DOHH2 (cell line): ENCODE measurements at regions not wholly inside any gene's neighbourhood (a gene's known extent, or its start where the extent isn't known, plus 50 kb on each side); places are given as distances from the start of the nearest gene placed in this dataset.
"Not testable (repeated sequence)": the region's sequence is repeated elsewhere in the genome, so short reads cannot be mapped to it uniquely, and the experiment has no call there.

Experiments used
- EZH2phosphoT487 ChIP-seq: fragments of 200-600 bp; sonication (generic); IDR thresholded peaks from 2 replicates; pipeline ENCODE4 v1.6.1; 2017; ENCODE audit warnings: borderline replicate concordance, mild to moderate bottlenecking, antibody characterized with exemption, low read length, moderate library complexity, mixed read lengths
- TF ChIP-seq, protein P1 (sequence below): fragments of 200-600 bp; sonication (generic); IDR thresholded peaks from one replicate; pipeline ENCODE4 v1.5.1; 2014; ENCODE audit warnings: antibody characterized with exemption, mild to moderate bottlenecking, low read depth, low read length; ENCODE audit not compliant: poor library complexity, severe bottlenecking

DNA sequence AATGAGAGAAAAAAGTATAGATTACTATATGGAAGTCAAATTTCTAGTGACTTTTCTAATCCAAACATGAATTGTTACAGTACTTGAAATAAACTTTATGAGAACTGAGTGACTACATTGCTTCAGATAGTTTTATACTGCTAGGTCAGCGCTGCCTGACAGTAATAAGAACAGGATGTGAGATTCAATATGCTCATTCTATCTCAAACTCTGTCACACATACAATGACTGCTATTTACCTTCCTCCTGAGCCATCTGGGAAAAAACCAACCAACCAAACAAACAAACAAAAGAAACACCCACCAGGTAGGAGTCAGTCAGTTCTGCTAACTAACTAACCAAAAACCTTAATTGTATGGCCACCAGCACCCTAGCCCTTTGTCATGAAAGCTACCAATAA, 89.0 kb upstream of the NOTCH2NLA start:
- TF ChIP-seq, protein P1, sequence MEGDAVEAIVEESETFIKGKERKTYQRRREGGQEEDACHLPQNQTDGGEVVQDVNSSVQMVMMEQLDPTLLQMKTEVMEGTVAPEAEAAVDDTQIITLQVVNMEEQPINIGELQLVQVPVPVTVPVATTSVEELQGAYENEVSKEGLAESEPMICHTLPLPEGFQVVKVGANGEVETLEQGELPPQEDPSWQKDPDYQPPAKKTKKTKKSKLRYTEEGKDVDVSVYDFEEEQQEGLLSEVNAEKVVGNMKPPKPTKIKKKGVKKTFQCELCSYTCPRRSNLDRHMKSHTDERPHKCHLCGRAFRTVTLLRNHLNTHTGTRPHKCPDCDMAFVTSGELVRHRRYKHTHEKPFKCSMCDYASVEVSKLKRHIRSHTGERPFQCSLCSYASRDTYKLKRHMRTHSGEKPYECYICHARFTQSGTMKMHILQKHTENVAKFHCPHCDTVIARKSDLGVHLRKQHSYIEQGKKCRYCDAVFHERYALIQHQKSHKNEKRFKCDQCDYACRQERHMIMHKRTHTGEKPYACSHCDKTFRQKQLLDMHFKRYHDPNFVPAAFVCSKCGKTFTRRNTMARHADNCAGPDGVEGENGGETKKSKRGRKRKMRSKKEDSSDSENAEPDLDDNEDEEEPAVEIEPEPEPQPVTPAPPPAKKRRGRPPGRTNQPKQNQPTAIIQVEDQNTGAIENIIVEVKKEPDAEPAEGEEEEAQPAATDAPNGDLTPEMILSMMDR: not testable (repeated sequence)
- TF ChIP-seq EZH2phosphoT487: not testable (repeated sequence)
